HepG2 (cell line): ENCODE measurements at regions not wholly inside any gene's neighbourhood (a gene's known extent, or its start where the extent isn't known, plus 50 kb on each side); places are given as distances from the start of the nearest gene placed in this dataset.

Source experiments
- ATAC-seq: fragments of 200-7000 bp; cut with Tn5 transposase; 3 replicates; pipeline ENCODE4 v1.9.1; 2020; ENCODE audit warnings: mild to moderate bottlenecking, moderate library complexity
- BruUV-seq: library from RNA; stranded (reverse); fragments of 400-500 nt; replicated peaks from 2 replicates; lab custom pipeline; 2021; lab: Mats Ljungman, UMichigan
- CTCF ChIA-PET: fragments of 300-600 bp; formaldehyde crosslinking; extraction: SDS; loops from one replicate; lab custom pipeline; 2021; ENCODE audit warnings: low total read pairs, inconsistent platforms, low intra/inter-chr PET ratio; lab: Yijun Ruan, JAX
- POLR2A ChIA-PET: fragments of 350-600 bp; sonication (Branson Sonifier 250); formaldehyde crosslinking; loops from one replicate; lab custom pipeline; 2020; ENCODE audit warnings: antibody characterized with exemption, inconsistent platforms; lab: Yijun Ruan, JAX
- DNase-seq: peaks from one replicate; pipeline ENCODE4 v3.0.0-alpha.2; 2015; ENCODE audit warnings: low spot score
- FAIRE-seq: peaks from 3 replicates; lab custom pipeline; 2011; peaks lifted over from hg19 to GRCh38; lab: Jason Lieb, UNC
- H2AFZ ChIP-seq: one replicate; pipeline ENCODE4 v1.6.1; 2011; ENCODE audit warnings: low read length, inconsistent platforms
- H3K27ac ChIP-seq: fragments of 300-600 bp; 3 replicates; pipeline ENCODE4 v1.8.0; 2011; ENCODE audit warnings: mixed run types, mild to moderate bottlenecking, mixed read lengths, low read length, inconsistent platforms; ENCODE audit not compliant: insufficient read depth; ENCODE audit errors: extremely low read length
- H3K27me3 ChIP-seq, 2 experiments: fragments of 200-600 bp in 1 of 2; 2 replicates in 1 of 2; 3 replicates in 1 of 2; pipeline versions ENCODE4 v1.6.0 to v1.8.0; 2011; ENCODE audit warnings: low read length in 2 of 2, mild to moderate bottlenecking in 2 of 2, moderate library complexity in 2 of 2, inconsistent platforms in 1 of 2; ENCODE audit not compliant: insufficient read depth in 2 of 2, control insufficient read depth in 1 of 2
- H3K36me3 ChIP-seq, 2 experiments: fragments of 200-600 bp in 1 of 2; replicated peaks in 1 of 2; 2 replicates in 1 of 2; 3 replicates in 1 of 2; pipeline versions ENCODE4 v1.5.1 to v1.8.0; 2011; ENCODE audit warnings: low read length in 2 of 2, inconsistent platforms in 1 of 2; ENCODE audit not compliant: insufficient read depth in 2 of 2, control insufficient read depth in 1 of 2
- H3K4me1 ChIP-seq: 2 replicates; pipeline ENCODE4 v1.5.1; 2012; ENCODE audit warnings: low read length, inconsistent platforms; ENCODE audit not compliant: insufficient read depth
- H3K4me2 ChIP-seq: 2 replicates; pipeline ENCODE4 v1.6.0; 2011; ENCODE audit warnings: low read depth, low read length, inconsistent platforms
- H3K4me3 ChIP-seq, 3 experiments: fragments of 200-600 bp in 1 of 3; sonication (generic), shearing (Covaris generic) in 1 of 3; replicated peaks in 1 of 3; 2 replicates each; pipeline ENCODE4 v1.5.1; 2011 to 2016; ENCODE audit warnings: low read length in 3 of 3, inconsistent platforms in 2 of 3, low read depth in 2 of 3, mild to moderate bottlenecking in 2 of 3, control low read depth in 1 of 3, mixed read lengths in 1 of 3; ENCODE audit not compliant: insufficient read depth in 1 of 3
- H3K79me2 ChIP-seq: one replicate; pipeline ENCODE4 v1.6.1; 2011; ENCODE audit warnings: low read length, inconsistent platforms; ENCODE audit not compliant: insufficient read depth
- H3K9ac ChIP-seq: 2 replicates; pipeline ENCODE4 v1.6.0; 2011; ENCODE audit warnings: mild to moderate bottlenecking, low read depth, low read length, inconsistent platforms; ENCODE audit not compliant: insufficient read depth
- H3K9me3 ChIP-seq: 2 replicates; pipeline ENCODE4 v1.5.1; 2012; ENCODE audit warnings: mild to moderate bottlenecking, low read length
- H4K20me1 ChIP-seq: 2 replicates; pipeline ENCODE4 v1.6.0; 2011; ENCODE audit warnings: inconsistent platforms, mild to moderate bottlenecking, low read length, moderate library complexity; ENCODE audit not compliant: insufficient read depth
- ARHGAP35 ChIP-seq: sonication (generic); formaldehyde crosslinking; IDR thresholded peaks from 2 replicates; pipeline ENCODE4 v1.9.0; 2022; ENCODE audit warnings: mild to moderate bottlenecking, inconsistent platforms, moderate library complexity, missing genetic modification reagents, borderline replicate concordance
- EHMT2 ChIP-seq: fragments of 200-600 bp; sonication (generic); IDR thresholded peaks from 2 replicates; pipeline ENCODE4 v1.7.0; 2017; ENCODE audit warnings: antibody characterized with exemption, low read depth, low read length, borderline replicate concordance
- MBNL3 ChIP-seq: fragments of 250-450 bp; sonication (Bioruptor Pico); conservative IDR thresholded peaks from 2 replicates; pipeline ENCODE4 v1.8.0; 2022; ENCODE audit warnings: mild to moderate bottlenecking, inconsistent platforms
- MEF2D ChIP-seq: sonication (generic); formaldehyde crosslinking; IDR thresholded peaks from 2 replicates; pipeline ENCODE4 v1.5.1; 2020; ENCODE audit warnings: mild to moderate bottlenecking, missing genetic modification reagents
- SRSF1 ChIP-seq: fragments of 200-400 bp; formaldehyde crosslinking; optimal IDR thresholded peaks from 2 replicates; pipeline ENCODE3; 2017; ENCODE audit warnings: mild to moderate bottlenecking, low read depth, low read length, moderate library complexity
- WGBS: methylation state at CpG from one replicate; pipeline ENCODE4 v1.1.6; 2017; ENCODE audit warnings: low lambda C conversion rate; 5-methylcytosine and 5-hydroxymethylcytosine counted together
- in situ Hi-C: cut with HindIII; loops from 2 replicates; pipeline ENCODE4 v1.10.0; 2017; ENCODE audit warnings: low pct_unique_long_range_greater_than_20kb; ENCODE audit not compliant: extremely low pct_ligation_motif_present
- intact Hi-C: fragments of 100-400 bp; cut with micrococcal nuclease; formaldehyde crosslinking; loops from one replicate; pipeline ENCODE4 v1.10.0; 2022; ENCODE audit not compliant: unreplicated experiment
- TF ChIP-seq, protein P1 (sequence below): sonication (generic); formaldehyde crosslinking; IDR thresholded peaks from 2 replicates; pipeline ENCODE4 v1.4.0; 2020; ENCODE audit warnings: mild to moderate bottlenecking, low read depth, missing genetic modification reagents
- TF ChIP-seq, protein P2 (sequence below): sonication (generic); formaldehyde crosslinking; IDR thresholded peaks from 2 replicates; pipeline ENCODE4 v1.4.0; 2020; ENCODE audit warnings: missing genetic modification reagents; ENCODE audit errors: not compliant biosample characterization
- TF ChIP-seq, protein P3 (sequence below): sonication (generic); formaldehyde crosslinking; IDR thresholded peaks from 2 replicates; pipeline ENCODE4 v1.4.0; 2020; ENCODE audit warnings: missing genetic modification reagents, mild to moderate bottlenecking, borderline replicate concordance
- TF ChIP-seq, protein P4 (sequence below): sonication (generic); formaldehyde crosslinking; IDR thresholded peaks from 2 replicates; pipeline ENCODE4 v1.8.0; 2023; ENCODE audit warnings: mild to moderate bottlenecking, missing genetic modification reagents

DNA sequence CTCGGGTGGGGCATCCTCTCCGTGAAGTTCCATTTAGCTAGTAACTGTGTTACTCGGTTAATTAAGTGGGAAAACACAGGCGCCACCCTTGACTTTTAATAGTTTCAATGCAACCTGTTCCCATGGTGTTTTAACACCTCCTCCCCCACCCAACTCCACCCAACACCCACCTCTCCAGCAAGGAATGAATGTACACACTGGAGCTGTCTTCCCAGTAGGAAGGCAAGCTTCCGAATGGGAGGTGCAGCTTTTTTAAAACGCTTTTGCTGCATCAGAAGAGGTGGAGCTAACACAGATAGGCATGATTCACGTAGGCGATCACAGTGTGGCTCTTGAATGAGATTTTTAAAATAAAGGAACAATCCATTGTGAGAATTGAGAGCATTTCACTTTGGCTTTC, 73.8 kb upstream of the AGAP1 start:
- Histone ChIP-seq H3K36me3 (no peaks in the 10 kb centered on the region), H3K79me2 (no peaks in the 10 kb centered on the region), H3K4me3 (no peak overlapping the region), H3K27ac (no peak overlapping the region), H3K27me3 (peaks cover 6 to 46% of the 10 kb centered on the region in 2 experiments; a peak in 4 of 5 replicates), H2AFZ (no peak overlapping the region), H3K9ac (no peak overlapping the region), H3K4me2 (no peak overlapping the region), H4K20me1 (no peaks in the 10 kb centered on the region), H3K4me1 (0 out of 2 replicates have a peak, but pooled peaks cover 7% of the 10 kb centered on the region), H3K9me3 (no peaks in the 10 kb centered on the region)
- TF ChIP-seq, protein P1, sequence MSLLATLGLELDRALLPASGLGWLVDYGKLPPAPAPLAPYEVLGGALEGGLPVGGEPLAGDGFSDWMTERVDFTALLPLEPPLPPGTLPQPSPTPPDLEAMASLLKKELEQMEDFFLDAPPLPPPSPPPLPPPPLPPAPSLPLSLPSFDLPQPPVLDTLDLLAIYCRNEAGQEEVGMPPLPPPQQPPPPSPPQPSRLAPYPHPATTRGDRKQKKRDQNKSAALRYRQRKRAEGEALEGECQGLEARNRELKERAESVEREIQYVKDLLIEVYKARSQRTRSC (CRISPR knock-in tag) = no peak
- TF ChIP-seq, protein P2, sequence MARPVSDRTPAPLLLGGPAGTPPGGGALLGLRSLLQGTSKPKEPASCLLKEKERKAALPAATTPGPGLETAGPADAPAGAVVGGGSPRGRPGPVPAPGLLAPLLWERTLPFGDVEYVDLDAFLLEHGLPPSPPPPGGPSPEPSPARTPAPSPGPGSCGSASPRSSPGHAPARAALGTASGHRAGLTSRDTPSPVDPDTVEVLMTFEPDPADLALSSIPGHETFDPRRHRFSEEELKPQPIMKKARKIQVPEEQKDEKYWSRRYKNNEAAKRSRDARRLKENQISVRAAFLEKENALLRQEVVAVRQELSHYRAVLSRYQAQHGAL = no peak
- TF ChIP-seq, protein P3, sequence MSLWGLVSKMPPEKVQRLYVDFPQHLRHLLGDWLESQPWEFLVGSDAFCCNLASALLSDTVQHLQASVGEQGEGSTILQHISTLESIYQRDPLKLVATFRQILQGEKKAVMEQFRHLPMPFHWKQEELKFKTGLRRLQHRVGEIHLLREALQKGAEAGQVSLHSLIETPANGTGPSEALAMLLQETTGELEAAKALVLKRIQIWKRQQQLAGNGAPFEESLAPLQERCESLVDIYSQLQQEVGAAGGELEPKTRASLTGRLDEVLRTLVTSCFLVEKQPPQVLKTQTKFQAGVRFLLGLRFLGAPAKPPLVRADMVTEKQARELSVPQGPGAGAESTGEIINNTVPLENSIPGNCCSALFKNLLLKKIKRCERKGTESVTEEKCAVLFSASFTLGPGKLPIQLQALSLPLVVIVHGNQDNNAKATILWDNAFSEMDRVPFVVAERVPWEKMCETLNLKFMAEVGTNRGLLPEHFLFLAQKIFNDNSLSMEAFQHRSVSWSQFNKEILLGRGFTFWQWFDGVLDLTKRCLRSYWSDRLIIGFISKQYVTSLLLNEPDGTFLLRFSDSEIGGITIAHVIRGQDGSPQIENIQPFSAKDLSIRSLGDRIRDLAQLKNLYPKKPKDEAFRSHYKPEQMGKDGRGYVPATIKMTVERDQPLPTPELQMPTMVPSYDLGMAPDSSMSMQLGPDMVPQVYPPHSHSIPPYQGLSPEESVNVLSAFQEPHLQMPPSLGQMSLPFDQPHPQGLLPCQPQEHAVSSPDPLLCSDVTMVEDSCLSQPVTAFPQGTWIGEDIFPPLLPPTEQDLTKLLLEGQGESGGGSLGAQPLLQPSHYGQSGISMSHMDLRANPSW (CRISPR knock-in tag) = no peak
- TF ChIP-seq ARHGAP35 (no peak), EHMT2 (no peak), MEF2D (no peak), SRSF1 (no peak), MBNL3 (CRISPR knock-in tag) (no peak)
- TF ChIP-seq, protein P4, sequence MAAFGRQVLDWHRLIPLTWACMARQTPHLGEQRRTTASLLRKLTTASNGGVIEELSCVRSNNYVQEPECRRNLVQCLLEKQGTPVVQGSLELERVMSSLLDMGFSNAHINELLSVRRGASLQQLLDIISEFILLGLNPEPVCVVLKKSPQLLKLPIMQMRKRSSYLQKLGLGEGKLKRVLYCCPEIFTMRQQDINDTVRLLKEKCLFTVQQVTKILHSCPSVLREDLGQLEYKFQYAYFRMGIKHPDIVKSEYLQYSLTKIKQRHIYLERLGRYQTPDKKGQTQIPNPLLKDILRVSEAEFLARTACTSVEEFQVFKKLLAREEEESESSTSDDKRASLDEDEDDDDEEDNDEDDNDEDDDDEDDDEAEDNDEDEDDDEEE (CRISPR knock-in tag) = no peak
- no peak for ATAC-seq
- CTCF ChIA-PET = no interaction called here
- POLR2A ChIA-PET = no interaction called here
- in situ Hi-C loops = no loop called here
- WGBS = 25% methylated on average over 8 of the region's 8 CpGs
- DNase-seq = no peak
- intact Hi-C loops = no loop called here
- no TSS peak for BruUV-seq
- no peak for FAIRE-seq
